ENCODE measurements at regions not wholly inside any gene's neighbourhood (a gene's known extent, or its start where the extent isn't known, plus 50 kb on each side); places are given as distances from the start of the nearest gene placed in this dataset.

- TF ChIP-seq POLR2AphosphoS5 (IDR thresholded peaks at IDR 0.05; ENCODE audit: insufficient read depth, low read depth, low read length) (no peak), POLR2A (IDR thresholded peaks at IDR 0.05; ENCODE audit: low read depth, low read length) (no peak), CTCF (IDR thresholded peaks at IDR 0.05; ENCODE audit: extremely low read depth in 1 of 2, insufficient read depth in 1 of 2, low read depth in 1 of 2, low read length in 2 of 2) (no peak), GATA2 (IDR thresholded peaks at IDR 0.05; ENCODE audit: insufficient read depth, insufficient read length, low read depth, low read length) (no peak), EZH2 (IDR thresholded peaks at IDR 0.05; ENCODE audit: borderline replicate concordance, low read depth, low read length, severe bottlenecking) (no peak), MAX (IDR thresholded peaks at IDR 0.05; ENCODE audit: insufficient read depth, insufficient read length) (no peak), JUN (IDR thresholded peaks at IDR 0.05; ENCODE audit: borderline replicate concordance, insufficient read depth, insufficient read length, low read depth) (no peak), MYC (IDR thresholded peaks at IDR 0.05; ENCODE audit: low read depth, low read length) (no peak), FOS (IDR thresholded peaks at IDR 0.05; ENCODE audit: borderline replicate concordance, insufficient read depth, low read length) (no peak)
Observed at GRCh38 chr10:24007359-24007758, 201.6 kb upstream of the KIAA1217 start.
